RWPE2 (cell line): ENCODE measurements at regions not wholly inside any gene's neighbourhood (a gene's known extent, or its start where the extent isn't known, plus 50 kb on each side); places are given as distances from the start of the nearest gene placed in this dataset.
"Not testable (repeated sequence)": the region's sequence is repeated elsewhere in the genome, so short reads cannot be mapped to it uniquely, and the experiment has no call there.

Experiments used
- ATAC-seq: fragments of 200-7000 bp; cut with Tn5 transposase; 3 replicates; pipeline ENCODE4 v1.9.1; 2021; ENCODE audit warnings: low read depth
- DNase-seq: peaks from one replicate; pipeline ENCODE4 v3.0.0-alpha.2; 2020; ENCODE audit warnings: low spot score
- H3K27ac ChIP-seq: fragments of 450-650 bp; 2 replicates; pipeline ENCODE4 v1.5.1; 2017; ENCODE audit warnings: mild to moderate bottlenecking; ENCODE audit not compliant: poor library complexity, severe bottlenecking
- H3K27me3 ChIP-seq: fragments of 250-450 bp; sonication (Bioruptor Pico); 2 replicates; pipeline ENCODE4 v1.5.1; 2021; ENCODE audit warnings: mild to moderate bottlenecking, moderate library complexity; ENCODE audit not compliant: insufficient read depth, poor library complexity, severe bottlenecking
- H3K36me3 ChIP-seq: fragments of 250-450 bp; sonication (Bioruptor Pico); 2 replicates; pipeline ENCODE4 v1.5.1; 2020; ENCODE audit warnings: low read depth, mild to moderate bottlenecking, moderate library complexity
- H3K4me1 ChIP-seq: fragments of 250-450 bp; sonication (Bioruptor Pico); 2 replicates; pipeline ENCODE4 v1.5.1; 2021; ENCODE audit warnings: mild to moderate bottlenecking, moderate library complexity; ENCODE audit not compliant: insufficient read depth, poor library complexity, severe bottlenecking
- H3K4me3 ChIP-seq: fragments of 250-450 bp; sonication (Bioruptor Pico); 2 replicates; pipeline ENCODE4 v1.5.1; 2021; ENCODE audit warnings: mild to moderate bottlenecking, moderate library complexity; ENCODE audit not compliant: severe bottlenecking
- H3K9me3 ChIP-seq: fragments of 250-450 bp; sonication (Bioruptor Pico); 2 replicates; pipeline ENCODE4 v1.5.1; 2021; ENCODE audit warnings: mild to moderate bottlenecking, moderate library complexity; ENCODE audit not compliant: severe bottlenecking
- TF ChIP-seq, protein P1 (sequence below): fragments of 450-650 bp; IDR thresholded peaks from one replicate; pipeline ENCODE4 v1.5.1; 2017; ENCODE audit warnings: mild to moderate bottlenecking, moderate library complexity; ENCODE audit not compliant: poor library complexity, severe bottlenecking

DNA sequence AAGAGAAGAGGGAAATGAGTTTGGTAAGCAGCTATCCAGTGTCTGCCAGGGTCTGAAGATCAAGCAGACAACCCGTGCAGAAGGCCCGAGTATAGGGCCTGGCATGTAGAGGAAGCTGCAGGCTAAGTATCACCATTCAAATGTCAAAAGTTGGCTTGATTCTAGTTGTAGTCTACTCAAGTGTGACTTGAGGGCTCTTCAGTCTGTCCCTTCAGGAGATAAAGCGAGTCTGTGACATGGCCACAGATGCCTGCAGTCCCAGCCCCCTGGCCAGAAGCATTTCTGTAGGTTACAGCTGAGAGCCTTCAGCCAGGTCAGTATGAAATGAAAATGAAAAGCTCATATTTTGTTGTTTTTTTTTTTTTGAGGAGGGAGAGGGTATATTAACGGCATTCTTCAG lies 97.8 kb upstream of the EEPD1 start:
- no peak overlapping the region for H3K4me3 ChIP-seq
- DNase-seq (no peak), ATAC-seq (no peak)
- H3K9me3 ChIP-seq: no peaks in the 10 kb centered on the region
- no peaks in the 10 kb centered on the region for H3K36me3 ChIP-seq
- H3K27ac ChIP-seq: no peak overlapping the region
- no peaks in the 10 kb centered on the region for H3K27me3 ChIP-seq
- TF ChIP-seq, protein P1, sequence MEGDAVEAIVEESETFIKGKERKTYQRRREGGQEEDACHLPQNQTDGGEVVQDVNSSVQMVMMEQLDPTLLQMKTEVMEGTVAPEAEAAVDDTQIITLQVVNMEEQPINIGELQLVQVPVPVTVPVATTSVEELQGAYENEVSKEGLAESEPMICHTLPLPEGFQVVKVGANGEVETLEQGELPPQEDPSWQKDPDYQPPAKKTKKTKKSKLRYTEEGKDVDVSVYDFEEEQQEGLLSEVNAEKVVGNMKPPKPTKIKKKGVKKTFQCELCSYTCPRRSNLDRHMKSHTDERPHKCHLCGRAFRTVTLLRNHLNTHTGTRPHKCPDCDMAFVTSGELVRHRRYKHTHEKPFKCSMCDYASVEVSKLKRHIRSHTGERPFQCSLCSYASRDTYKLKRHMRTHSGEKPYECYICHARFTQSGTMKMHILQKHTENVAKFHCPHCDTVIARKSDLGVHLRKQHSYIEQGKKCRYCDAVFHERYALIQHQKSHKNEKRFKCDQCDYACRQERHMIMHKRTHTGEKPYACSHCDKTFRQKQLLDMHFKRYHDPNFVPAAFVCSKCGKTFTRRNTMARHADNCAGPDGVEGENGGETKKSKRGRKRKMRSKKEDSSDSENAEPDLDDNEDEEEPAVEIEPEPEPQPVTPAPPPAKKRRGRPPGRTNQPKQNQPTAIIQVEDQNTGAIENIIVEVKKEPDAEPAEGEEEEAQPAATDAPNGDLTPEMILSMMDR: no peak
- peaks cover 5% of the 10 kb centered on the region for H3K4me1 ChIP-seq

DNA sequence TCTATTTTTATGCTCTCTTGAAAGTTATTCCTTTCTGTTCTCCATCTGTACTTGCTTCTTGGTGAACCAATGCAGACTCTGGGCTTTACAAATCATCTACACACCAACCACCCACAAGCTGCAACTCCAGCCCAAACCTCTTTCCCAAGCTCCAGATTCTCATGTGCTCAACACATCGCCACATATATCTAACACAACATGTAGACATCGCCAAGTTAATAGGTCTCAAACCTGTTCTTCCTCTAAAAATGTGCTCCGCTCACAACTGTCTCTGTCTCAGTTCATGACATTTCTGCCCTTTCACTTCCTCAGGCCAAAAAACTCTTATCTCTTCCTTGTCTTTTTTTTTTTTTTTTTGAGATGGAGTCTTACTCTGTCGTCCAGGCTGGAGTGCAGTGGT lies 95.7 kb upstream of the EEPD1 start:
- no peaks in the 10 kb centered on the region for H3K36me3 ChIP-seq
- no peak overlapping the region for H3K27ac ChIP-seq
- H3K4me1 ChIP-seq: peaks cover 5% of the 10 kb centered on the region
- DNase-seq (no peak), ATAC-seq (no peak)
- TF ChIP-seq, protein P1: no peak
- no peaks in the 10 kb centered on the region for H3K9me3 ChIP-seq
- H3K27me3 ChIP-seq: no peaks in the 10 kb centered on the region
- H3K4me3 ChIP-seq: no peak overlapping the region

DNA sequence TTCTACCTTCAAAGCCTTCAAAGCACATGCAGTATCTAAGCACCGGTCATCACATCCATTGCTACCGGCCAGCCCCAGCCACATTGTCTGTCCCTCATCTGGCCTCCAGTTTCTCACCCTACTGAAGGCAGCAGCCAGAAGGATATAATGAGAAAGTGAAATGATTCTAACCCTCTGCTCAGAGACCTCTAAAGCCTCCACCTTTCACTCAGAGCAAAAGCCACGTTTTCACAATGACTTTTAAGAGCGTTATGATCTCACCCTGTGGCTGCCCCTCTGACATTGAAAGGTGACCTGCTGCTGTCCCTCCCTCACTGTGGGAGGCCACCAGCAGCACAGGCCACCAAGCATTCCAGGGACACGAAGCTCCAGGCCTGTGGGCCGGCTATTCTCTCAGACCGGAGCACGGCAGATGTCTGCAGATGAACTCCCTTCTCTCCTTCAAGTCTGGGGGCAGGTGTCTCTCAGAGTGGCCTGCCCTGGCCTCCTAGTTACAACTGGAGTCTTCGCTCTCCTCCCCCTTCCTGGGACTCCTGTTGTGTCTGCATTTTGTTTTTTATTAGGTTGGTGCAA lies 94.9 kb upstream of the EEPD1 start:
- ATAC-seq: no peak
- Histone ChIP-seq H3K27ac (no peak overlapping the region), H3K9me3 (no peaks in the 10 kb centered on the region), H3K27me3 (no peaks in the 10 kb centered on the region), H3K4me3 (no peak overlapping the region), H3K36me3 (no peaks in the 10 kb centered on the region), H3K4me1 (peaks cover 5% of the 10 kb centered on the region)
- DNase-seq: no peak
- TF ChIP-seq, protein P1: no peak

GRCh38 chr7:36060388-36060787 lies 92.7 kb upstream of the EEPD1 start:
- not testable (repeated sequence) for H3K36me3 ChIP-seq, ATAC-seq

DNA sequence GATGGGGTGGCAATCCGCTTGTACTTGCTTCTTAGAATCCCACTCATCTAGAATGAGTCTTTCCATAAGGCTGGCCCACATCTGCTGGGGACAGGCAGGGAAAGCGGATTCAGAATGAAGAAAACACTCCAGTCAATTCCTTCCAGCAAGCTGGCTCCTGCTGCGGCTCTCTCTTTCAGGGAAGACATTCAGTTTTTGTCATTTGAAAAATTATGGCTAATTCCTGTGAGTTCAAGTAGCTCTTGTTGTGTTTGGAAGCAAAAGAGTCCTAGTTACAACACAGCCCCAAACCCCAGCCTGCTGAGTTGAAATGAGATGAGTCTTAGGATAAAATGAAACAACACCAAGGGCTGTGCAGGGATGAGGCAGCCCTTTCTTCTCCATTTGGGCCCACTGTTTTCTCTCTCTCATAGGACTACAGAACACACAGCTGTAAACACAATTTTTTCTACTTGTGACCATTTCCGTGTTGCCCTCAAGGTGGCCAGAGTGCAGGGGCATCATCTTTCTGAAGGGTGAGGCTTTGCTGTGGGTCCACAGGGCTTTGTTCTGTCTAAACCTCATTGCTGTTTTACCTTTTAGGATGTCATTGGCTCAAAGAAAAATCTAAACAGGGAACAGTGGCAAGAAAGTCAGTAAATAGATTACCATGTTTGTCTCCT lies 90.8 kb upstream of the EEPD1 start:
- no peak overlapping the region for H3K27ac ChIP-seq
- ATAC-seq: no peak

More at GRCh38 chr7:36060388-36060787, 92.7 kb upstream of the EEPD1 start:
- DNase-seq, H3K4me1 ChIP-seq, H3K27ac ChIP-seq, H3K4me3 ChIP-seq, H3K9me3 ChIP-seq, H3K27me3 ChIP-seq: not testable (repeated sequence)

More for the DNA sequence above, 90.8 kb upstream of the EEPD1 start:
- DNase-seq: no peak
- TF ChIP-seq, protein P1: no peak
- Histone ChIP-seq H3K4me3 (no peak overlapping the region), H3K27me3 (no peaks in the 10 kb centered on the region), H3K4me1 (no peaks in the 10 kb centered on the region), H3K9me3 (peaks cover 1% of the 10 kb centered on the region), H3K36me3 (no peaks in the 10 kb centered on the region)
